ENCODE measurements at regions not wholly inside any gene's neighbourhood (a gene's known extent, or its start where the extent isn't known, plus 50 kb on each side); places are given as distances from the start of the nearest gene placed in this dataset.

DNA sequence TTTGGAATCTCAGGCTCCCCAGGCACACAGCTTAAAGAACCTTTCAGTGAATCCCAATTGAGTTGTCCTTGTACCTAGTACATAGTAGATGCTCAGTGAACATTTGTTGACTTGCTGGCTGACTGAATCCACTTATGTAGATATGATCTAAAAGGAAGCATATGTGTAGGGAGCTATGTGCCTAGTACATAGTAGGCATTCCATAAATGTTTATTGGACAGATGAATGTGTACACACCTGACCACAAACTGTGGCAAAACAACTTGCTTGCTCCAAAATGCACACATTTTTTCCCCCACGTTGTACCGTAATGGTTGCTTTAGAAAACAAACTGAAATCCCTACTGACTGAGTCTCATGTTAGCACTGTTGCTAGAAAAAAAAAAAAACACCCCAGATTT lies 80.2 kb upstream of the IL12B start:
- TF ChIP-seq, protein P1, sequence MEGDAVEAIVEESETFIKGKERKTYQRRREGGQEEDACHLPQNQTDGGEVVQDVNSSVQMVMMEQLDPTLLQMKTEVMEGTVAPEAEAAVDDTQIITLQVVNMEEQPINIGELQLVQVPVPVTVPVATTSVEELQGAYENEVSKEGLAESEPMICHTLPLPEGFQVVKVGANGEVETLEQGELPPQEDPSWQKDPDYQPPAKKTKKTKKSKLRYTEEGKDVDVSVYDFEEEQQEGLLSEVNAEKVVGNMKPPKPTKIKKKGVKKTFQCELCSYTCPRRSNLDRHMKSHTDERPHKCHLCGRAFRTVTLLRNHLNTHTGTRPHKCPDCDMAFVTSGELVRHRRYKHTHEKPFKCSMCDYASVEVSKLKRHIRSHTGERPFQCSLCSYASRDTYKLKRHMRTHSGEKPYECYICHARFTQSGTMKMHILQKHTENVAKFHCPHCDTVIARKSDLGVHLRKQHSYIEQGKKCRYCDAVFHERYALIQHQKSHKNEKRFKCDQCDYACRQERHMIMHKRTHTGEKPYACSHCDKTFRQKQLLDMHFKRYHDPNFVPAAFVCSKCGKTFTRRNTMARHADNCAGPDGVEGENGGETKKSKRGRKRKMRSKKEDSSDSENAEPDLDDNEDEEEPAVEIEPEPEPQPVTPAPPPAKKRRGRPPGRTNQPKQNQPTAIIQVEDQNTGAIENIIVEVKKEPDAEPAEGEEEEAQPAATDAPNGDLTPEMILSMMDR (IDR thresholded peaks at IDR 0.05), result no peak
- TF ChIP-seq POLR2A (IDR thresholded peaks at IDR 0.05) (no peak), POLR2AphosphoS5 (IDR thresholded peaks at IDR 0.05) (no peak)
